ENCODE measurements at regions not wholly inside any gene's neighbourhood (a gene's known extent, or its start where the extent isn't known, plus 50 kb on each side); places are given as distances from the start of the nearest gene placed in this dataset.

DNA sequence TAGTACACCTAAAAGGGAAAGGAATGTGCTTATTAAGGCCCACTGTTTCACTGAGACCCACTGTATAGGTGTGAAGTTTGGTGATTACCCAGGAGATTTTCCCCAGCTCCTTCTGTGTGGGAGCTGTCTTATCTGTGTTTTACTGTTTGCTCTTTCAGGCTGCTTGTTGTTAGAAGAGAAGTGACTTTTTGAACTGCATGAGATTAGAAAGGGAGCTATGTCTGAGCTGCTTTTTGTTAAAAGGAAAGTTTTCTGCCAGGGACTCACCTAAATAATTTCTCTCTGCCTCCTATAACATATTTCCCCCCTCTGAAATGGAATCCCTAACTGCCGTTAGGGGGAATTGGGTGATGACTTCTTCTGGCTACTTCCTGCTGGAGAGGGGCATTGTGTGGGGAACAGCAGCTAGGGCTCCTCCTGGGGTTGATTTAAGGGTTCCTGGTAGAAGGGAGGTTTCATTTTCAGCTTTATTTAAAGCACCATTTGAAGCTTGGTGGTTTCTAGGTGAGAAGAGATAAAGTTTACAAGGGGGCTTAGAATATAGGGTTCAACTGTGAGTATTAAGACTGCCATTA is 77.1 kb upstream of the ATP11B start:
- no peaks in the 10 kb centered on the region for H3K36me3 ChIP-seq (ENCODE audit: control insufficient read depth, insufficient read depth, low read length)
- H2BK20ac ChIP-seq (ENCODE audit: low read depth, low read length) = no peak overlapping the region
- H3K14ac ChIP-seq (replicated peaks; ENCODE audit: low read depth, low read length) = no peak overlapping the region
- no peak overlapping the region for H3K27ac ChIP-seq (ENCODE audit: insufficient read depth, low read length)
- no peak overlapping the region for H2AFZ ChIP-seq (replicated peaks; ENCODE audit: low read length, poor library complexity)
- CTCF ChIA-PET = interaction anchor here (0.6 to 1.2 kb wide), 2 partner anchors 121 to 153 kb away, joined by 3 to 4 read pairs; no protein-coding TSS in a partner anchor
- H3K4me1 ChIP-seq (ENCODE audit: control insufficient read depth, insufficient read depth, low read length) = no peaks in the 10 kb centered on the region
- DNase-seq (no peak), ATAC-seq (ENCODE audit: low read depth) (no peak)
- H3K4me2 ChIP-seq (ENCODE audit: low read depth, low read length) = no peak overlapping the region
- H4K91ac ChIP-seq (ENCODE audit: insufficient read depth, low read depth, low read length) = no peak overlapping the region
- no peak overlapping the region for H3K56ac ChIP-seq (ENCODE audit: extremely low read depth, insufficient read depth, low read length)
- no peak overlapping the region for H2AK9ac ChIP-seq (replicated peaks; ENCODE audit: low read depth, low read length, poor library complexity)
- H3K4me3 ChIP-seq (ENCODE audit: insufficient read depth, low read depth, low read length) = no peak overlapping the region
- no peak for TF ChIP-seq RCOR1 (IDR thresholded peaks at IDR 0.05; ENCODE audit: insufficient replicate concordance, low read length)
- no peak for TF ChIP-seq MAFK (IDR thresholded peaks at IDR 0.05; ENCODE audit: low read depth, low read length)
- TF ChIP-seq RAD21 (IDR thresholded peaks at IDR 0.05; ENCODE audit: low read length) = no peak
- no peak for TF ChIP-seq SMC3 (IDR thresholded peaks at IDR 0.05; ENCODE audit: low read depth, low read length)
- TF ChIP-seq POLR2A (IDR thresholded peaks at IDR 0.05; ENCODE audit: low read depth, low read length) = no peak
- TF ChIP-seq NFE2L2 (IDR thresholded peaks at IDR 0.05; ENCODE audit: low read depth, low read length) = no peak
- TF ChIP-seq ELK1 (IDR thresholded peaks at IDR 0.05; ENCODE audit: borderline replicate concordance, low read depth, low read length) = no peak
- no peak for TF ChIP-seq CEBPB (IDR thresholded peaks at IDR 0.05; ENCODE audit: low read depth, low read length)
- TF ChIP-seq MXI1 (IDR thresholded peaks at IDR 0.05; ENCODE audit: borderline replicate concordance, low read depth, low read length) = no peak
- peaks cover 3% of the 10 kb centered on the region for H3K27me3 ChIP-seq (ENCODE audit: control insufficient read depth, insufficient read depth, low read length)
- H4K20me1 ChIP-seq (ENCODE audit: insufficient read depth, low read length) = no peaks in the 10 kb centered on the region
- in situ Hi-C loops (cut with MboI; ENCODE audit: low sequenced_read_pairs) (loop anchor here (25.0 kb wide), 1 partner anchor 671 kb away; no protein-coding TSS in a partner anchor), intact Hi-C loops (cut with micrococcal nuclease) (loop anchor here (10.0 kb wide), 2 partner anchors 189 to 469 kb away; no protein-coding TSS in a partner anchor), dilution Hi-C loops (cut with HindIII; ENCODE audit: low sequenced_read_pairs, unreplicated experiment) (no loop called here)
- H3K9me3 ChIP-seq (ENCODE audit: control insufficient read depth, insufficient read depth, low read length) = no peaks in the 10 kb centered on the region
- no peak overlapping the region for H2AK5ac ChIP-seq (ENCODE audit: low read depth, low read length)
- no peak overlapping the region for H2BK5ac ChIP-seq (ENCODE audit: low read depth, low read length, poor library complexity, severe bottlenecking)
- no peak overlapping the region for H2BK120ac ChIP-seq (ENCODE audit: low read depth, low read length)
- H3K9me1 ChIP-seq (ENCODE audit: insufficient read depth, low read length) = no peaks in the 10 kb centered on the region
- no peak overlapping the region for H3K23ac ChIP-seq (ENCODE audit: low read depth, low read length)
- H3K4ac ChIP-seq (ENCODE audit: low read depth, low read length) = no peak overlapping the region
- no peak overlapping the region for H3K18ac ChIP-seq (ENCODE audit: low read depth, low read length)
- POLR2A ChIA-PET (ENCODE audit: unreplicated experiment) = no interaction called here
- no peaks in the 10 kb centered on the region for H3K79me1 ChIP-seq (ENCODE audit: low read depth in 1 of 2, low read length in 2 of 2)
- no CpG with 5 or more reads among the region's 1 CpG for WGBS, 2 experiments (ENCODE audit: extremely low coverage in 2 of 2, insufficient read length in 1 of 2)
- no peak overlapping the region for H4K5ac ChIP-seq (ENCODE audit: low read depth, low read length)
- H3K9ac ChIP-seq (ENCODE audit: low read depth, low read length) = no peak overlapping the region
- no peak overlapping the region for H2BK15ac ChIP-seq (ENCODE audit: low read depth, low read length)
- no peak overlapping the region for H4K8ac ChIP-seq (ENCODE audit: low read depth in 2 of 2, low read length in 2 of 2)
- BruUV-seq (replicated peaks) = no TSS peak
